ENCODE measurements at regions not wholly inside any gene's neighbourhood (a gene's known extent, or its start where the extent isn't known, plus 50 kb on each side); places are given as distances from the start of the nearest gene placed in this dataset.
"Not testable (repeated sequence)": the region's sequence is repeated elsewhere in the genome, so short reads cannot be mapped to it uniquely, and the experiment has no call there.

GRCh38 chr2:199583676-199584075 lies 125.9 kb upstream of the SATB2 start:
- H3K4me3 ChIP-seq (ENCODE audit: low read length), result no peak overlapping the region
- no peak for DNase-seq (ENCODE audit: low read depth, low spot score)

GRCh38 chr2:199581935-199582360 lies 124.2 kb upstream of the SATB2 start:
- no peak overlapping the region for H3K4me3 ChIP-seq (ENCODE audit: low read length)
- DNase-seq (ENCODE audit: low read depth, low spot score), result no peak

GRCh38 chr2:199581408-199581807 lies 123.7 kb upstream of the SATB2 start:
- no peak for DNase-seq (ENCODE audit: low read depth, low spot score)
- no peak overlapping the region for H3K4me3 ChIP-seq (ENCODE audit: low read length)

GRCh38 chr2:199575416-199575815 lies 117.7 kb upstream of the SATB2 start:
- H3K4me3 ChIP-seq (ENCODE audit: low read length), result no peak overlapping the region
- no peak for DNase-seq (ENCODE audit: low read depth, low spot score)

GRCh38 chr2:199572571-199572970 lies 114.8 kb upstream of the SATB2 start:
- no peak for DNase-seq (ENCODE audit: low read depth, low spot score)
- no peak overlapping the region for H3K4me3 ChIP-seq (ENCODE audit: low read length)

- DNase-seq (ENCODE audit: low read depth, low spot score), result no peak
- H3K4me3 ChIP-seq (ENCODE audit: low read length), result no peak overlapping the region
Measured at GRCh38 chr2:199570934-199571333, 113.2 kb upstream of the SATB2 start.

GRCh38 chr2:199569336-199569735 lies 111.6 kb upstream of the SATB2 start:
- DNase-seq (ENCODE audit: low read depth, low spot score), result no peak
- H3K4me3 ChIP-seq (ENCODE audit: low read length), result no peak overlapping the region

GRCh38 chr2:199558156-199558555 lies 100.4 kb upstream of the SATB2 start:
- no peak overlapping the region for H3K4me3 ChIP-seq (ENCODE audit: low read length)
- no peak for DNase-seq (ENCODE audit: low read depth, low spot score)

- no peak overlapping the region for H3K4me3 ChIP-seq (ENCODE audit: low read length)
Measured at GRCh38 chr2:199556527-199557285, 99.0 kb upstream of the SATB2 start.

GRCh38 chr2:199554026-199554425 lies 96.3 kb upstream of the SATB2 start:
- DNase-seq (ENCODE audit: low read depth, low spot score), result no peak
- H3K4me3 ChIP-seq (ENCODE audit: low read length), result no peak overlapping the region

More at GRCh38 chr2:199556527-199557285, 99.0 kb upstream of the SATB2 start:
- DNase-seq (ENCODE audit: low read depth, low spot score), result no peak

GRCh38 chr2:199552141-199552540 lies 94.4 kb upstream of the SATB2 start:
- no peak overlapping the region for H3K4me3 ChIP-seq (ENCODE audit: low read length)
- DNase-seq (ENCODE audit: low read depth, low spot score), result no peak

GRCh38 chr2:199543606-199544172 lies 86.0 kb upstream of the SATB2 start:
- H3K4me3 ChIP-seq (ENCODE audit: low read length), result no peak overlapping the region
- no peak for DNase-seq (ENCODE audit: low read depth, low spot score)

- no peak for DNase-seq (ENCODE audit: low read depth, low spot score)
- no peak overlapping the region for H3K4me3 ChIP-seq (ENCODE audit: low read length)
Measured at GRCh38 chr2:199535445-199536177, 77.9 kb upstream of the SATB2 start.

GRCh38 chr2:199533873-199534272 lies 76.1 kb upstream of the SATB2 start:
- H3K4me3 ChIP-seq (ENCODE audit: low read length); DNase-seq (ENCODE audit: low read depth, low spot score): not testable (repeated sequence)

GRCh38 chr2:199527071-199527470 lies 69.3 kb upstream of the SATB2 start:
- no peak overlapping the region for H3K4me3 ChIP-seq (ENCODE audit: low read length)
- DNase-seq (ENCODE audit: low read depth, low spot score), result no peak

GRCh38 chr2:199524689-199525574 lies 67.2 kb upstream of the SATB2 start:
- no peak for DNase-seq (ENCODE audit: low read depth, low spot score)

GRCh38 chr2:199509403-199509802 lies 51.7 kb upstream of the SATB2 start:
- no peak for DNase-seq (ENCODE audit: low read depth, low spot score)
- no peak overlapping the region for H3K4me3 ChIP-seq (ENCODE audit: low read length)

More at GRCh38 chr2:199524689-199525574, 67.2 kb upstream of the SATB2 start:
- H3K4me3 ChIP-seq (ENCODE audit: low read length), result no peak overlapping the region
